DMS53 treated with DMSO at 0.1 percent for 48 hours (cell line): ENCODE measurements at regions not wholly inside any gene's neighbourhood (a gene's known extent, or its start where the extent isn't known, plus 50 kb on each side); places are given as distances from the start of the nearest gene placed in this dataset.
"Not testable (repeated sequence)": the region's sequence is repeated elsewhere in the genome, so short reads cannot be mapped to it uniquely, and the experiment has no call there.

Experiments used
- DNase-seq: peaks from one replicate; lab custom pipeline; 2025; ENCODE audit not compliant: unreplicated experiment; lab: John Stamatoyannopoulos, UW

- no peak for DNase-seq
These were observed 233.1 kb upstream of the FERMT1 start for GRCh38 chr20:6355754-6356451.

- DNase-seq: no peak
These were observed 226.1 kb upstream of the FERMT1 start for GRCh38 chr20:6348908-6349307.

- no peak for DNase-seq
These were observed 225.1 kb upstream of the FERMT1 start for GRCh38 chr20:6347916-6348315.

DNA sequence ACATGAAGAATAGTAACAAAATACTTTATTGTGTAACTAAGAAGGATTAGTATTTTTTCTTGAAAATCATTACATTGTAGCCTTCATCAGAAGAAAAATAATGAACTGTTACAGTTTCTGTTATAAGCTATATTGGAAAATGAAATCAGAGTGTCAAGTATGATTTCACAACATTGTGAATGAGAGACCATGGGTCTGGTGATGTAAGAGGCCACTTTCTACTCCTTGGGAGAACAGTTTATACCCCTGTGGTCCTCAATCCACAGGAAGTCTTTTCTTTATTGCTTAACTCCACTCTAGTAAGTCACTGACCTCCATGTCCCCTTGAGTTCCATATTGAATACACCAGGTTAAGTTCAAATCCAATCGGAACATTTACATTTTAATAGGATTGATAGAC lies 218.7 kb upstream of the FERMT1 start:
- no peak for DNase-seq

DNA sequence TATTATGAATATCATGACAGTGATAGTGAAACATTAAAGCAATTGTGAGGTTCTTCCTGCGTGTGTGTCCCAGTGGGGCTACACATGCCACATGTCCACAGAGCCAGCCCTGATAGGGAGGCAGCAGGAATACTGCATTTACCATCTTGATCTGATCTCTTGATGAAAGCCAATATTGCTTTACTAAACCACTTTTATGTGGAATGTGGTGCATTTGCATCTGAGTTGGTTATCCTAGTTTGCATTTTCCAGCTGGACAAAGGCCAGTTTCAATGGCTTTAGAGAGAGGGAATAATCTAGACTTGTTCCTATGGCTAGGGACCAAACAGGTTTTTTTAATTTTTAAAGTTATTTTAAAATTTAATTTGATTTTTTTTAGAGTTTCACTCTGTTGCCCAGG lies 216.3 kb upstream of the FERMT1 start:
- no peak for DNase-seq

DNA sequence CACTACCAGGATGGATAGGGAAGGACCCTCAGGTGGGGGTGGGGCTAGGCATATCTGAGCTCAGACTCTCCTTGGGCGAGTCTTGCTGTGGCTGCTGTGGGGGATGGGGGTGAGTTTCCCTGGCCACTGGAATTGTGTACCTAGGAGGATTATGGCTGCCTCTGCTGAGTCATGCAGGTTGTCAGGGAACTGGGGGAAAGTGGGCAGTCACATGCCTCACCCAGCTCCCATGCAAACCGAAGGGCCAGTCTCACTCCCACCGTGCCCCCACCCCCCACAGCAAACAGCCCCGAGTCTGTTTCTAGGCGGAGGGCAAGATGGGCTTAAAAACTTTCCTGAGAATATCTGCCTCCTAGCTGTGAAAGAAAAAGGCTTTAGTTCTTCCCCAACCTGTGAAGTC lies 210.3 kb upstream of the FERMT1 start:
- peak; percentile 20 for DNase-seq

GRCh38 chr20:6321235-6321634 lies 198.4 kb upstream of the FERMT1 start:
- DNase-seq: peak; percentile 12

- no peak for DNase-seq
These were observed 189.2 kb upstream of the FERMT1 start for GRCh38 chr20:6311841-6312655.

- DNase-seq: no peak
These were observed 188.3 kb upstream of the FERMT1 start for GRCh38 chr20:6311097-6311496.

DNA sequence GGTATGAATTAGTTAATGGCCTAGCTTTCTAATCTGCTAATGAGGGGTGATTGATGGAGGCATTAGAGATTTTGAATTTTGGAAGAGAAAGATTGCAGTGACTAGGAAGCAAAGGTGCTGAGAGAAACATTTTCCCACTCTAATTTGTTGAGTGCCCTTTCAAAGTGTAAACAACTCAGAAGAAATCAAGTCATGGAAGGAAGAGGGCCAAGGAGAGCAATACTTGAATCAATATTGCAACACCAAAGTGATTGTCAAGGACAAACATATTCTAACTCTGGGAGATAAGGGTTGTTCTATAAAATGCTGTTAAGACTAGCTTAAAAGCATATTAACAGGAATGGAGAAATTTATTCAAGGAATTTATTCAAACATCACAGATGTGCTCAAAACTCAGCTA lies 182.7 kb upstream of the FERMT1 start:
- DNase-seq: no peak

DNA sequence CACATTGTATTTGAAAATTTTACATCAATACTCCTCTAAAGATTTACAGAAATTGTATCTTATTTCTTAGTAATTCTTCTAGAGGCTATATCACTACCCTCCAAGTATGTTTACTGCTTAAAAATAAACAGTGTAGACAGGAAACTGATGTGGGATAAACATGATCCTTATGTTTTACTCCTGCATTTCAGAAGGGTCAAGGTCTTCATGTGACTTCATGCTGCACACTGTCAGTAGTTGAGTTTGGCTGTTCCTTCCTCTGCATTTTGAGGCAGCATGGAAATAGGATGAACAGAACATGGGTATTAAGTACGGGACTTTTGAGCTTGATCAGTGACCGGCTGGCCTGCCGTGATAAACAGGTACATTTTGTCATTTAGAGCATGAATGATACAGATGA lies 179.2 kb upstream of the FERMT1 start:
- no peak for DNase-seq

GRCh38 chr20:6299456-6299855 lies 176.6 kb upstream of the FERMT1 start:
- DNase-seq: no peak

DNA sequence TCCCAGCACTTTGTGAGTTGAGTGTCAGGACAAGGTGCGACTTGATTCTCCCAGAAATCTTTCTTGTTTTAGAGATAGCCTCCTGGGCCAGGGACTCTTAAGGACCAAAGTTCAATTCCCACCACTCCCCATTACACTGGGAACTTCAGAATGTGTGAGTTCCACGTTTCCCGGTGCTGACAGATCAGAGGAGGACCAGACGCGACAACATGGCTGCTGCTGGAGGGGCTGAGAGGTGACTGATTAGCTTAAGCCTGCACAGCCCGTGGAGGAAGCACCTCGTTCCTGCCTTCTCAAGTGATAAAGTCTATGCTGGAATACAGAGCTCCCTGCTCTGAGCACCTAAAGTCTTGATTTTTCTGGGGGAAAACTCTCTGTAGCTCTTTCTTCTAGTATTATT lies 175.2 kb upstream of the FERMT1 start:
- DNase-seq: no peak

GRCh38 chr20:6295867-6296256 lies 173.0 kb upstream of the FERMT1 start:
- no peak for DNase-seq

- no peak for DNase-seq
These were observed 172.5 kb upstream of the FERMT1 start for GRCh38 chr20:6295127-6295866.

- no peak for DNase-seq
These were observed 164.6 kb upstream of the FERMT1 start for GRCh38 chr20:6287471-6287870.

- DNase-seq: no peak
These were observed 159.8 kb upstream of the FERMT1 start for GRCh38 chr20:6282642-6283041.

DNA sequence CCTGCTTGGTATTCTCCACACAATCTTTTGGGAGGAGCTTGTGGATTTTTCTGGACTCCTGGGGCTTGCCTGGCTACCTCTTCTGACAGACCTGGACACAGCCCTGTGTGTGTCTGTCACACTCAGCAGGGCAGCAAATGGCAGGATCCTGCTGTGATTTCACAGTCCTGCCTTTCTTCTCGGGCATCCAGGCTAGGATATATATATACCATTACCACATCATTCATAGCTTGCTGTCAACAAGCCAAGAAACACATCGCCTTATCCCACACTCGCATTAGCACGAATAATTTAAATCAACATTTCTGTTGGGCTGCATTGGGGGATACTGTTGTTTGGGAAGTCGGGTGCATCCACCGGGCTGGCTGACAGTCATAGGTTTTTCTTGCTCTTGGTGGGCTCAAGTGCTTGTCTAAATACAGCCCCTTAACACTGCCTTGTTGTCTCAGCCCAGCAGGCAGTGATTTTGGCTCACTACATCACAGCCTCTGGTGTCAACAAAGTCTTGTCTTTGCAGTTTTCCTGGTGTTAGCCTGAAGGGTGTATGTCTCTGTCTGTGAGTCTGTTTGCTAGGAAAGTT lies 154.9 kb upstream of the FERMT1 start:
- DNase-seq: no peak

DNA sequence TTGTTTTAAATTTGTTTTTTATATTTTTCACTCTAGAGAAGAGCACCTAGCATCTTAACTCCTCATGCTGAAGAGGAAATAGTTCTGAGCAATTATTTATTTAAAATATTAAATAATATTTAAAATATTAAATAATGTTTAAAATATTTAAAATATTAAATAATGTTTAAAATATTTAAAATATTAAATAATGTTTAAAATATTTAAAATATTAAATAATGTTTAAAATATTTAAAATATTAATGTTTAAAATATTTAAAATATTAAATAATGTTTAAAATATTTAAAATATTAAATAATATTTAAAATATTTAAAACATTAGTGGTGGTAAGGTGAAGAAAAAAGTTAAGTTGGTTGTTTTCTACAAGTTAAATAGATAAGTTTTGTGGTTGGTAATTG lies 147.6 kb upstream of the FERMT1 start:
- not testable (repeated sequence) for DNase-seq

DNA sequence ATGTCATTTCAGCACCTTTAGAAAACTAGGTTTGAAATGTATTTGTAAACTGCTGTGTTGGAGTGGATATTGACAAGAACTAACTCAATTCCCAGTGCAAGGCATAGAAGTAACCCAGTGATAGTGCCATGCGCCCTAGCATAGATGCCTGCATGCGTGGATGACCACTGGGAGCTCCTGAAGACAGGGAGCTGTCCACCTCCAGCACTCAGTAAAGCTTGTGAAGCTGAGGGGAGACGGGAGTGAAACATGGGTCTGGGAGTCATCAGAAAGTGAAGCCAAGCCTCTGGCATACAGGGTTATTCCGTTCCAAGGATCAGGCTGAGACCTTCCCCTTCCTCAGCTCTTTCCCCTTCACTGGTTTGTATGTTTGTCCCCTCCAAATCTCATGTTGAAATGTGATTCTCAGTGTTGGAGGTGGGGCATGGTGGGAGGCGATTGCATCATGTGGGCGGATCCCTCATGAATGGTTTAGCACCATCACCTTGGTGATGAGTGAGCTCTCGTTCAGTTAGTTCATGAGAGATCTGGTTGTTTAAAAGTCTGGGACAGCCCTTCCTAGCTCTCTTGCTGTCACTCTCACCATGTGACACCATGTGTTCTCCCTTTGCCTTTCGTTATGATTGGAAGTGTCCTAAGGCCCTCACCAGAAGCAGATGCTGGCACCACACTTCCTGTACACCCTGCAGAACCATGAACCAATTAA lies 146.5 kb upstream of the FERMT1 start:
- DNase-seq: no peak
